ENCODE measurements at regions not wholly inside any gene's neighbourhood (a gene's known extent, or its start where the extent isn't known, plus 50 kb on each side); places are given as distances from the start of the nearest gene placed in this dataset.
"Not testable (repeated sequence)": the region's sequence is repeated elsewhere in the genome, so short reads cannot be mapped to it uniquely, and the experiment has no call there.

GRCh38 chr7:52689912-52690311, 345.5 kb upstream of the POM121L12 start:
- no peak for DNase-seq

GRCh38 chr7:52685333-52685732, 350.1 kb upstream of the POM121L12 start:
- no peak for DNase-seq

- no peak for DNase-seq
Measured at GRCh38 chr7:52684388-52684787, 351.0 kb upstream of the POM121L12 start.

GRCh38 chr7:52682993-52683392, 352.4 kb upstream of the POM121L12 start:
- no peak for DNase-seq

GRCh38 chr7:52670608-52671225, 364.7 kb upstream of the POM121L12 start:
- DNase-seq: no peak

- no peak for DNase-seq
Measured at GRCh38 chr7:52669031-52669430, 366.4 kb upstream of the POM121L12 start.

GRCh38 chr7:52668435-52668834, 367.0 kb upstream of the POM121L12 start:
- DNase-seq: no peak

GRCh38 chr7:52659178-52659577, 376.3 kb upstream of the POM121L12 start:
- no peak for DNase-seq

GRCh38 chr7:52656098-52656497, 379.3 kb upstream of the POM121L12 start:
- no peak for DNase-seq

GRCh38 chr7:52652621-52653020, 382.8 kb upstream of the POM121L12 start:
- no peak for DNase-seq

- no peak for DNase-seq
Measured at GRCh38 chr7:52648872-52649271, 386.6 kb upstream of the POM121L12 start.

- DNase-seq: no peak
Measured at GRCh38 chr7:52647046-52647445, 388.4 kb upstream of the POM121L12 start.

- DNase-seq: no peak
Measured at GRCh38 chr7:52639981-52640380, 395.5 kb upstream of the POM121L12 start.

GRCh38 chr7:52639126-52639525, 396.3 kb upstream of the POM121L12 start:
- no peak for DNase-seq

- DNase-seq: no peak
Measured at GRCh38 chr7:52635021-52635420, 400.4 kb upstream of the POM121L12 start.

- no peak for DNase-seq
Measured at GRCh38 chr7:52620849-52621248, 414.6 kb upstream of the POM121L12 start.

GRCh38 chr7:52616552-52616951, 418.9 kb upstream of the POM121L12 start:
- DNase-seq: no peak

GRCh38 chr7:52615021-52615695, 420.3 kb upstream of the POM121L12 start:
- no peak for DNase-seq

GRCh38 chr7:52609511-52609910, 425.9 kb upstream of the POM121L12 start:
- no peak for DNase-seq

GRCh38 chr7:52592698-52593097, 442.7 kb upstream of the POM121L12 start:
- DNase-seq: no peak

GRCh38 chr7:52586704-52587103, 448.7 kb upstream of the POM121L12 start:
- DNase-seq: no peak

GRCh38 chr7:52584041-52584440, 451.4 kb upstream of the POM121L12 start:
- no peak for DNase-seq

- DNase-seq: not testable (repeated sequence)
Measured at GRCh38 chr7:52573141-52573540, 462.3 kb upstream of the POM121L12 start.

- DNase-seq: no peak
Measured at GRCh38 chr7:52571026-52571425, 464.4 kb upstream of the POM121L12 start.

- no peak for DNase-seq
Measured at GRCh38 chr7:52569151-52569550, 466.3 kb upstream of the POM121L12 start.

All from NCI-H1694 (cell line).